Prostate gland (tissue), 2 donors: ENCODE measurements at regions not wholly inside any gene's neighbourhood (a gene's known extent, or its start where the extent isn't known, plus 50 kb on each side); places are given as distances from the start of the nearest gene placed in this dataset.

Experiments used
- CTCF ChIP-seq, 4 experiments: fragments of 200-600 bp in 2 of 4; fragments of 450-650 bp in 2 of 4; sonication (generic) in 2 of 4; IDR thresholded peaks; 1 replicate in 3 of 4; 2 replicates in 1 of 4; pipeline ENCODE4 v1.5.1; 2016 to 2019; ENCODE audit warnings: antibody characterized with exemption in 4 of 4, mild to moderate bottlenecking in 2 of 4, moderate library complexity in 2 of 4
- POLR2AphosphoS5 ChIP-seq: sonication (generic); formaldehyde crosslinking; IDR thresholded peaks from one replicate; pipeline ENCODE4 v1.6.1; 2017; ENCODE audit warnings: antibody characterized with exemption

GRCh38 chr22:25420471-25420924 is 144.0 kb upstream of the GRK3 start:
- TF ChIP-seq POLR2AphosphoS5 (no peak), CTCF (IDR thresholded peaks at IDR 0.05) (no peak)
